ENCODE measurements at regions not wholly inside any gene's neighbourhood (a gene's known extent, or its start where the extent isn't known, plus 50 kb on each side); places are given as distances from the start of the nearest gene placed in this dataset.

DNA sequence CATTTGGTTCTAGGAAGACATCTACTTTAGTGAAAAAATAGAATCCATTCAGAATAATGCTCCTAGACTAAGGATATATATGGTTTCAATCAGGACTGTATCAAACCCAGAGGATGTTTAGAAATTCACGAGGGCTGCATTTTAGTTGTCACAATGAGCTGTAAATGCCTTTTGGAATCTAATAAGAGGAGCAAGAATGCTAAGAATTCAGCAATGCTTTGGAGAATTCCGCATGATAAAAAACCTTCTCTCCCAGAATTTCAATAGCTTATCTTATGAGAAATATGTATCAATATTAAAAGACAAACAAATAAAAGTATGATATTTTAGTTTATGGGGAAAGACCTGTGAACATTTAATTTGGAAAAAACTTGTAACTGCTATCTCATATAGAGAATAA is 885.1 kb downstream of the ZPLD1 start:
- 30% methylated on average over 2 of the region's 2 CpGs for WGBS (ENCODE audit: missing lambda C conversion rate)
- TF ChIP-seq JUN (IDR thresholded peaks at IDR 0.05) (no peak), CHD2 (IDR thresholded peaks at IDR 0.05; ENCODE audit: low read length, partially characterized antibody) (no peak), ZNF302 (CRISPR knock-in tag; IDR thresholded peaks at IDR 0.05) (no peak), NPAS2 (CRISPR knock-in tag; IDR thresholded peaks at IDR 0.05; ENCODE audit: borderline replicate concordance) (no peak), RARB (CRISPR knock-in tag; IDR thresholded peaks at IDR 0.05) (no peak)
- ChIA-PET CTCF (no interaction called here), POLR2A (no interaction called here)
- H3K4me1 ChIP-seq, result no peaks in the 10 kb centered on the region
- FAIRE-seq, result no peak
- ATAC-seq, result no peak
- H3K9me3 ChIP-seq, result no peaks in the 10 kb centered on the region
- no peak for DNase-seq (ENCODE audit: low read depth in 1 of 2, low spot score in 1 of 2)
- H3K4me3 ChIP-seq, result no peak overlapping the region
- no peak overlapping the region for H3K4me2 ChIP-seq
- H3K27ac ChIP-seq, result no peak overlapping the region

DNA sequence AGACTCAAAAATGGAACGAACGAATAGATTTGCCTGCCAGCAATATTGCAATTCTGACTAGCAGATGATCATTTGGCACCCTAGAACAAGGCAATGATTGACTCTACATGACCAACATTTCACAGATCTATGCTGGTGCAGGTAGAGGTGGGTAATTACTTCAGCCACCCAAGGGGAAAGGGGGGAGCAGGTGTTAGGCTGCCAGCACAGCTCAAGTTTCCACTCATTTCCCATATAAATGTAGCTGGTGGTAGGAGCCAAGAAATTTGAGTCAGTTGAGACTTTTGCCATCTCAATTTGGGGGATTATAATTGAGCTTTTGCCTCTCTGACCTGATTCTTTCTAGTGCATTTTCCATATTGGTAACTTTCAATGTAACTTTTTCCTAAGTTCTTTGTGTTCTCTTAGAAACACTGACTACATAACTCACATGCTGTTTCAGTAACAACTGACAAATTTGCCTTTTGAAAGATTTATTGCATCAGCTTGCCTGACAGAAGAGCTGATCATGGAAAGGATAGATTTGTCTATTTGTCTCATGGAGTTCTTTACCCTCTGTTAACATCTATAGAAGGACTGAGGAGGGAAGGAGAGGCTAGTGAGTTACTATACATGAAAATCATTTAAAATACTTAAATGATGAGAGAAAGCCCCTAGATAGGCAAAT is 902.5 kb downstream of the ZPLD1 start:
- no peak for ATAC-seq
- POLR2A ChIA-PET, result no interaction called here

DNA sequence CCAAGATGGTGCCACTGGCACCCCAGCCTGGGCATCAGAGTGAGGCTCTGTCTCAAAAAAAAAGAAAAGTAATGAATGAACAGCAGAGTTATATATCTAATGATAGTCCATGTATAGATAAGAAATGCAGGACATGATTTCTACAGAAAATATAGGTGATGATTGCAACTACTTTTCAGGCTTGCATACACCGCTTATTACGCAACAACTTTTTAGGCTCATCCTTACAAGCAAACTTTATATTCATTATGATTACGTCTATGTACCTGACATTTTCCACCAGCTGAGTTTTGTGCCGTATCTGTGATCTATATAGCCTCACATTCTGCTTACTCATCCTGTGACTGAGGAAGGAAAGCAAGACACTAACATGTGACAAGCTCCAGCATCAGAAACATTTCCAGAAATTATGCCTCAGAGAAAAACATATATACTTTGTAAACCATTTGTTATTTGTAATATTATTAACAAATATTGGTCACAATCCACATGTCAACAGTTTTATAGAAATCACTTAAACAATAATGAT is 906.3 kb downstream of the ZPLD1 start:
- Histone ChIP-seq H3K27ac (no peak overlapping the region), H3K9me3 (no peaks in the 10 kb centered on the region), H3K4me2 (no peak overlapping the region), H3K4me1 (no peaks in the 10 kb centered on the region), H3K4me3 (no peak overlapping the region)
- ATAC-seq (no peak), DNase-seq (ENCODE audit: low read depth in 1 of 2, low spot score in 1 of 2) (no peak), FAIRE-seq (no peak)
- TF ChIP-seq, protein P1, sequence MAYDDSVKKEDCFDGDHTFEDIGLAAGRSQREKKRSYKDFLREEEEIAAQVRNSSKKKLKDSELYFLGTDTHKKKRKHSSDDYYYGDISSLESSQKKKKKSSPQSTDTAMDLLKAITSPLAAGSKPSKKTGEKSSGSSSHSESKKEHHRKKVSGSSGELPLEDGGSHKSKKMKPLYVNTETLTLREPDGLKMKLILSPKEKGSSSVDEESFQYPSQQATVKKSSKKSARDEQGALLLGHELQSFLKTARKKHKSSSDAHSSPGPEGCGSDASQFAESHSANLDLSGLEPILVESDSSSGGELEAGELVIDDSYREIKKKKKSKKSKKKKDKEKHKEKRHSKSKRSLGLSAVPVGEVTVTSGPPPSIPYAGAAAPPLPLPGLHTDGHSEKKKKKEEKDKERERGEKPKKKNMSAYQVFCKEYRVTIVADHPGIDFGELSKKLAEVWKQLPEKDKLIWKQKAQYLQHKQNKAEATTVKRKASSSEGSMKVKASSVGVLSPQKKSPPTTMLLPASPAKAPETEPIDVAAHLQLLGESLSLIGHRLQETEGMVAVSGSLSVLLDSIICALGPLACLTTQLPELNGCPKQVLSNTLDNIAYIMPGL (CRISPR knock-in tag; IDR thresholded peaks at IDR 0.05; ENCODE audit: borderline replicate concordance), result no peak
- TF ChIP-seq CEBPB (IDR thresholded peaks at IDR 0.05) (peak; percentile 14 to 42; a peak in 2 of 4 replicates), FOSB (CRISPR knock-in tag; IDR thresholded peaks at IDR 0.05) (no peak)
- ChIA-PET POLR2A (no interaction called here), CTCF (no interaction called here)
- WGBS (ENCODE audit: missing lambda C conversion rate), result 59% methylated on average over 4 of the region's 4 CpGs

More for the DNA sequence above, 902.5 kb downstream of the ZPLD1 start:
- WGBS (ENCODE audit: missing lambda C conversion rate), result 13% methylated on average over 2 of the region's 2 CpGs
- FAIRE-seq (no peak), DNase-seq (ENCODE audit: low read depth in 1 of 2, low spot score in 1 of 2) (no peak)
- no peak for TF ChIP-seq HOXB5 (CRISPR knock-in tag; IDR thresholded peaks at IDR 0.05)
- TF ChIP-seq SREBF2 (IDR thresholded peaks at IDR 0.05), result no peak
- TF ChIP-seq CHD4 (IDR thresholded peaks at IDR 0.05; ENCODE audit: borderline replicate concordance), result no peak
- no peak for TF ChIP-seq ZC3H11A (IDR thresholded peaks at IDR 0.05)
- no peak for TF ChIP-seq HDAC2 (IDR thresholded peaks at IDR 0.05)
- TF ChIP-seq, protein P2, sequence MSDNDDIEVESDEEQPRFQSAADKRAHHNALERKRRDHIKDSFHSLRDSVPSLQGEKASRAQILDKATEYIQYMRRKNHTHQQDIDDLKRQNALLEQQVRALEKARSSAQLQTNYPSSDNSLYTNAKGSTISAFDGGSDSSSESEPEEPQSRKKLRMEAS (IDR thresholded peaks at IDR 0.05), result no peak
- TF ChIP-seq, protein P3, sequence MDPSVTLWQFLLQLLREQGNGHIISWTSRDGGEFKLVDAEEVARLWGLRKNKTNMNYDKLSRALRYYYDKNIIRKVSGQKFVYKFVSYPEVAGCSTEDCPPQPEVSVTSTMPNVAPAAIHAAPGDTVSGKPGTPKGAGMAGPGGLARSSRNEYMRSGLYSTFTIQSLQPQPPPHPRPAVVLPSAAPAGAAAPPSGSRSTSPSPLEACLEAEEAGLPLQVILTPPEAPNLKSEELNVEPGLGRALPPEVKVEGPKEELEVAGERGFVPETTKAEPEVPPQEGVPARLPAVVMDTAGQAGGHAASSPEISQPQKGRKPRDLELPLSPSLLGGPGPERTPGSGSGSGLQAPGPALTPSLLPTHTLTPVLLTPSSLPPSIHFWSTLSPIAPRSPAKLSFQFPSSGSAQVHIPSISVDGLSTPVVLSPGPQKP (IDR thresholded peaks at IDR 0.05; ENCODE audit: low read depth, low read length), result no peak
- TF ChIP-seq ZSCAN20 (CRISPR knock-in tag; IDR thresholded peaks at IDR 0.05), result no peak
- TF ChIP-seq HOXB13 (CRISPR knock-in tag; IDR thresholded peaks at IDR 0.05; ENCODE audit: low read depth), result no peak
- TF ChIP-seq KDM5A (IDR thresholded peaks at IDR 0.05), result no peak
- no peak for TF ChIP-seq HOXA7 (CRISPR knock-in tag; IDR thresholded peaks at IDR 0.05)
- CTCF ChIA-PET, result interaction anchor here (0.6 kb wide), 1 partner anchor 1607 kb away, joined by 4 read pairs; no protein-coding TSS in a partner anchor
- H3K4me3 ChIP-seq, result no peak overlapping the region
- H3K4me1 ChIP-seq, result no peaks in the 10 kb centered on the region
- H3K9me3 ChIP-seq, result no peaks in the 10 kb centered on the region
- H3K27ac ChIP-seq, result no peak overlapping the region
- no peak overlapping the region for H3K4me2 ChIP-seq

Measured in A549 (cell line).